Left hindlimb (tissue), 1 donor: ENCODE measurements at regions not wholly inside any gene's neighbourhood (a gene's known extent, or its start where the extent isn't known, plus 50 kb on each side); places are given as distances from the start of the nearest gene placed in this dataset.

ENCODE experiments used
- DNase-seq: peaks from one replicate; pipeline ENCODE4 v3.0.0-alpha.2; 2018

- no peak for DNase-seq
Observed at GRCh38 chr5:89098199-89098756, 215.3 kb upstream of the MEF2C start.

GRCh38 chr5:89097103-89097502, 214.1 kb upstream of the MEF2C start:
- no peak for DNase-seq

GRCh38 chr5:89095341-89095740, 212.4 kb upstream of the MEF2C start:
- no peak for DNase-seq

GRCh38 chr5:89090037-89090436, 207.1 kb upstream of the MEF2C start:
- DNase-seq = no peak

GRCh38 chr5:89087551-89088318, 204.8 kb upstream of the MEF2C start:
- peak; percentile 71 for DNase-seq

GRCh38 chr5:89087128-89087527, 204.1 kb upstream of the MEF2C start:
- DNase-seq = no peak

- DNase-seq = no peak
Observed at GRCh38 chr5:89086390-89087086, 203.6 kb upstream of the MEF2C start.

- no peak for DNase-seq
Observed at GRCh38 chr5:89083791-89084190, 200.8 kb upstream of the MEF2C start.

GRCh38 chr5:89081360-89081759, 198.4 kb upstream of the MEF2C start:
- DNase-seq = no peak

- no peak for DNase-seq
Observed at GRCh38 chr5:89080467-89081116, 197.6 kb upstream of the MEF2C start.

GRCh38 chr5:89072842-89073672, 190.1 kb upstream of the MEF2C start:
- DNase-seq = no peak

- DNase-seq = no peak
Observed at GRCh38 chr5:89071941-89072331, 189.0 kb upstream of the MEF2C start.

GRCh38 chr5:89071101-89071940, 188.3 kb upstream of the MEF2C start:
- DNase-seq = no peak

- DNase-seq = no peak
Observed at GRCh38 chr5:89069591-89069990, 186.6 kb upstream of the MEF2C start.

- DNase-seq = no peak
Observed at GRCh38 chr5:89067362-89067761, 184.4 kb upstream of the MEF2C start.

- no peak for DNase-seq
Observed at GRCh38 chr5:89065919-89066318, 182.9 kb upstream of the MEF2C start.

GRCh38 chr5:89064736-89065135, 181.8 kb upstream of the MEF2C start:
- DNase-seq = no peak

GRCh38 chr5:89064054-89064453, 181.1 kb upstream of the MEF2C start:
- DNase-seq = no peak

- no peak for DNase-seq
Observed at GRCh38 chr5:89060768-89061167, 177.8 kb upstream of the MEF2C start.

GRCh38 chr5:89059274-89059673, 176.3 kb upstream of the MEF2C start:
- no peak for DNase-seq

- no peak for DNase-seq
Observed at GRCh38 chr5:89055695-89056085, 172.7 kb upstream of the MEF2C start.
